ENCODE measurements at regions not wholly inside any gene's neighbourhood (a gene's known extent, or its start where the extent isn't known, plus 50 kb on each side); places are given as distances from the start of the nearest gene placed in this dataset.
"Not testable (repeated sequence)": the region's sequence is repeated elsewhere in the genome, so short reads cannot be mapped to it uniquely, and the experiment has no call there.

DNA sequence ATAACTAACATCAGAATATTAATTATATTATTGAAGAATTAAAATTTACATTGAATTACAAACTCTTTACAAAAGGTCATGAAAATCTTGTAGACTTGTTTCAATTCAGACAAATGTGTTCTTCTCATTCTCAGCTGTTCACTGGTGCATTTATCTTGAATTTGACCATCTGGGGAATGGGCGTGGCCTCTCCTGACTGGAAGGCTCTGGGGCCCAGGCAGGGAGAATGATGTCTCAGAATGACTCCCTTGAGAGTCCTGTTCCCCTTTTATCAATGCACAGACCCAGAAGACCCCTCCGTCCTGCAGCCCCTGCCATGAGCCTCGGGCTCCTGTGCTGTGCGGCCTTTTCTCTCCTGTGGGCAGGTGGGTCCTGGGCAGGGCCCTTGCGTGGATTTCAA lies 242.2 kb upstream of the PRSS1 start:
- not testable (repeated sequence) for FAIRE-seq; DNase-seq (ENCODE audit: low spot score)

- FAIRE-seq (no peak), DNase-seq (ENCODE audit: low spot score) (no peak)
Measured at GRCh38 chr7:142506601-142507000, 242.7 kb upstream of the PRSS1 start.

DNA sequence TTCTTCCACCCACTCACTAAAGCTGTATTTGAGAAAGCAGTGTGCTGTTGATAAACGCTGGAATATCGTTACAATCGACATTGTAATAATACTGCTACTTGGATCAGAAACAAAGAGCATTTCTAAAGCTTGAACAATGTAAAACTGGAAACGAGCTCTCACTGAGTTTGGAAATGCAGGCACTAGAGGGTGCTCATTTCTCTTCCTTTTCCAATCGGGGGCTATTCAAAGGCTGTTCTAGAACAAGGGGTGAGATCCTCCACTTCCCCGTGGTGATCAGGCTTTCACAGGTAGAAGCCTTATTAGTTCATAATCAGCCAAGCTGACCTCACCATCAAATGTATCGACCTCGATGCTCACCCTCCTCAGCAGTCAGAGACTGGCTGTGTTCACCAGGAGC lies 245.3 kb upstream of the PRSS1 start:
- not testable (repeated sequence) for FAIRE-seq; DNase-seq (ENCODE audit: low spot score)

DNA sequence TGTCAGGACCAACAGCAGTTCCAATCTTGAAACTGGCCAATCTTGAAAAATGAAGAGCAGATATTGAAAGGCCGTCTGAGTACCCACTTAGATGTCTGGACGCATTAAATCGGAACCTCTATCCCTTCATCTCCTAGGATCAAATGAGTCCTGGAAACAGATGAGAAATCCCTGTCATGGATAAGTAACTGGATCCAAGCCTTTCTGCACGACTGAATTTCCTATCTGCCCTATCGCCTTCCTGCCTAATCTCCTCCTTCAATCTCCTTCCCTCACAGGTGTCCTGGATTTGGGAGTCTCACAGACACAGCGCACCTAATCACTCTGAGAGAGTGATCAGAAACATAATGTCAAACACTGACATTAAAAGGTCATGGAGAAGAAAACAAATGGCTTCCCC lies 245.2 kb upstream of the PRSS58 start:
- FAIRE-seq = no peak
- no peak for DNase-seq (ENCODE audit: low spot score)

- FAIRE-seq = no peak
Measured at GRCh38 chr7:142501434-142501833, 243.6 kb upstream of the PRSS58 start.

DNA sequence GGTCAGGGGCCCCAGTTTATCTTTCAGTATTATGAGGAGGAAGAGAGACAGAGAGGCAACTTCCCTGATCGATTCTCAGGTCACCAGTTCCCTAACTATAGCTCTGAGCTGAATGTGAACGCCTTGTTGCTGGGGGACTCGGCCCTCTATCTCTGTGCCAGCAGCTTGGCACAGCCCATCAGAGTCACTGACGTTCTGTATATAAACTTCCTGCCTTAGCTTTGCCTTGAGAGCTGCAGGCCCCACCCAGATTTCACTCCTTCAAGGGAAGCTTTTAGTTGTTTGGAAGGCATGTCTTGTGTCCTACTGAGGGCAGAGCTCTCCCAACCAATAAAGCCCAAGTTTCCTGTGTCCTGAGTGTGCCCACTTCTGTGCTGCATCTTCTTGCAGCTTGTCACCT lies 242.5 kb upstream of the PRSS58 start:
- DNase-seq (ENCODE audit: low spot score) (no peak), FAIRE-seq (no peak)

More at GRCh38 chr7:142501434-142501833, 243.6 kb upstream of the PRSS58 start:
- no peak for DNase-seq (ENCODE audit: low spot score)

DNA sequence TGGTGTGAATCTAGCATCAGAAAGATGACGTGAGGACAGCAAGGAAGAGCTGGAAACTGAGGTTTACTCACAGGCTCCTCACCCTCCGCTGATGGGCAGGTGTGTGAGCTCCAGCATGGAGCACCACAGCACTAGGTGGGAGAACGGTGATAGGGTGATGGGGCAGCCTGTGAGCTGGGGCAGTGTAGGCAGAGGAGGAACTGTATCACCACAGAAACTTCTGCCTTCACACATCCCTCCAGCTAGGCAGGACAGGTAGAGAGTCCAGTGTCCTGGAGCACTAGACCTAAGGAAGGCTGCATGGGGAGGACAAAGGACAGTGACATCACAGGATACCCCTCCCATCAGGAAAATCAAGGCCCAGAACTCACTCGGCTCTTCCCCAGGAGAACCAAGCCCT lies 241.8 kb upstream of the PRSS58 start:
- no peak for DNase-seq (ENCODE audit: low spot score)
- FAIRE-seq = no peak

- DNase-seq (ENCODE audit: low spot score) (no peak), FAIRE-seq (no peak)
Measured at GRCh38 chr7:142498364-142498763, 240.5 kb upstream of the PRSS58 start.

- no peak for FAIRE-seq
- DNase-seq (ENCODE audit: low spot score) = peak; percentile 57
Measured at GRCh38 chr7:142496545-142496991, 238.7 kb upstream of the PRSS58 start.

DNA sequence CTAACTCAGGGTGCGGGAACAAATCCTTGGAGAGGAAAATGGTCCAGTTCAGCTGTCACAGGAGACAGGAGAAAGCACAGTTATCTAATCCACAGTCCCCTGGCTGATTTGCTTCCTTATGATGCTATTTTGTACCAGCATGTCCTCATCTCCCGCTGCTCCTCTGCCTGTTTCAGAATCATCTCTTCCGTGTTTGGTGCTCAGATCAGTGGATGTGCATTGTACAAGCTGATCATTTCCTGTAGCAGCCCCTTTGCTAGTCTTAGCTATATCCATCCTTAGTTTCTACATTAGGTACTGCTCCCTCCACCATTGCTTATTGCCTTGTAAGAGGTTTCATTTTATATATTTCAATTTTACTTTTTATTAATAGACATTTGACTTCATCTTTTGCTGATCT lies 238.0 kb upstream of the PRSS58 start:
- FAIRE-seq; DNase-seq (ENCODE audit: low spot score): not testable (repeated sequence)

GRCh38 chr7:142495301-142495700 lies 237.4 kb upstream of the PRSS58 start:
- not testable (repeated sequence) for DNase-seq (ENCODE audit: low spot score); FAIRE-seq

GRCh38 chr7:142494021-142494420 lies 236.2 kb upstream of the PRSS58 start:
- FAIRE-seq = no peak
- DNase-seq (ENCODE audit: low spot score) = no peak

- FAIRE-seq (no peak), DNase-seq (ENCODE audit: low spot score) (no peak)
Measured at GRCh38 chr7:142488842-142489241, 231.0 kb upstream of the PRSS58 start.

- DNase-seq (ENCODE audit: low spot score) (no peak), FAIRE-seq (no peak)
Measured at GRCh38 chr7:142488036-142488633, 230.3 kb upstream of the PRSS58 start.

DNA sequence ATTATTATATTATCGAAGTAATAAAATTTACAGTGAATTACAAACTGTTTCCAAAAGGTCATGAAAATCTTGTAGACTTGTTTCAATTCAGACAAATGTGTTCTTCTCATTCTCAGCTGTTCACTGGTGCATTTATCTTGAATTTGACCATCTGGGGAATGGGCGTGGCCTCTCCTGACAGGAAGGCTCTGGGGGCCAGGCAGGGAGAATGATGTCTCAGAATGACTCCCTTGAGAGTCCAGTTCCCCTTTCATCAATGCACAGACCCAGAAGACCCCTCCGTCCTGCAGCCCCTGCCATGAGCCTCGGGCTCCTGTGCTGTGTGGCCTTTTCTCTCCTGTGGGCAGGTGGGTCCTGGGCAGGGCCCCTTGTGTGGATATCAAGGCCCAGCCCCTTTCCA lies 229.7 kb upstream of the PRSS58 start:
- not testable (repeated sequence) for FAIRE-seq; DNase-seq (ENCODE audit: low spot score)

DNA sequence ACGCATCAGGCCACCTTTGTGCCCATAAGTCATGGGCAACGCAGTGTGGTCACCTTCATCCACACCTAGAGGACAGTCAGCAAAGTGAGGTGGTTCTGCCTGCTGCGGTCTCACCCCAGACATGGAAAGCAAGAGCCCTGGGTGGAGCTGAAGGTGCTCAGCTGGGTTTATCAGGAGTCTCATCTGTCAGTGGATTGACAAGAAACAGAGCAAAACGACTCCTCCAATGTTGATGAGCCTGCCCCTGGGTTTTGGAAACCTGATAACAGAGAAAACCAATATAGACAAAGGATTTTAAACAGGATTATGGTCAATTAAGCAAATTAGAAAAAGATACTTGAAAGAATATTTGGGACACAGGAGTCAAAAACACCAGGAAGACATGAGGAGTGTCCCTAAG lies 229.3 kb upstream of the PRSS58 start:
- no peak for FAIRE-seq
- no peak for DNase-seq (ENCODE audit: low spot score)

DNA sequence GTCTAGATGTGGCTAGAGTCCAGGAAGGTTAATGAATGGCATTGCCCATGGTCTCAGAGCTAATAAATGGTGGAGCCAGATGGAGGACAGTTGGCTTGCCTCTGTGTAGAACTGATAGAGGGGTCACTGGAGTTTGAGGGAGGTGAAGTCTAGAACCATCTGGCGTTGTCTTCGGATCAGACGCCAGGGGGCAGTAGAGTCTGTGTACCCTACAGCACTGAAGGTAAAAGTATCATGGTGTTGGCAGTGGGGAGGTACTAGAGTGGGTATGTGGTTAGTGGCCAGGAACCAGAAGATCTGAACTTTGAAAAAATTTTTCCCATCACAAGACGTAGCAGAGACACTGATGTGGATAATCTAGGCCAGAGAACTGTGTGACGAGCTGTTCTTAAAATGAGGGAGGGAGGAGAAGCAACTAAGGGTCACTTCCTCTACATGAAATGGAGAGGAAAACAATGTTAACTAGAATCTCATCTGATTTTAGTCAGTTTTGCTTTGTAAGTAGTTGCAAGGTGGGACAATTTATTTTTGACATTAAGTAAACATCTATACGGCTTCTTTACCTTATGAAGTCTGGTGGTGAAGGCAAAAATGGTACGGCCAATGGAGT lies 227.9 kb upstream of the PRSS58 start:
- DNase-seq (ENCODE audit: low spot score) (no peak), FAIRE-seq (no peak)

DNA sequence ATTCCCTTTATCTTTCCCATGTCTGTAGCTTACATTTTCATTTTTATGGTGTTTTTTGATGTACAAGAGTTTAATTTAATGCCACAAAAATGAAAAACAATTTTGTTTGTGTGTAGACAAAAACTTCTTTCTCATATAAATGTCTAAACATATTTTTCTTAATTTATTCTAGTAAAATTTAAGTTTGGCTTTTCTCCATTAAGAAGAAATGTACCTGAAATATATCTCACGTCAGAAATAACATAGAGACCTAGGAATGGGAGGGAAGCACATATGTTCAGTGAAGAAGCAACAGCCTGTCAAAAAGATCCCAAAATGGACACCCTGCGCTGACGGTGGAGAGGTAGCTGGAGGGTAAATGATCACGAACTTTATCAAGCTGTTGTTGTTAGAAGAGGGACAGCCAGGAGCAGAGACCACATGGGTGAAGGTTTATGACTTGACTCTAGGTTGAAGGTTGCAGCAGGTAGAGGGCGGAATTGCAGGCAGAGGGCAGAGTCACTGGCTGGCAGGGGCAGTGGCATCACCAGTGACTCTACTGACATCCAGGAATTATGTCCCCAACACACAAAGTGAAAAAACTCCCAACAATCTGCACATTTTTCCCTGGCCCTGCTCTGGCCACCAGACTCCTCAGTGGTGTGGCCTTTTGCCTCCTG lies 225.9 kb upstream of the PRSS58 start:
- no peak for DNase-seq (ENCODE audit: low spot score)
- FAIRE-seq = no peak

GRCh38 chr7:142482891-142483658 lies 225.2 kb upstream of the PRSS58 start:
- DNase-seq (ENCODE audit: low spot score) (peak; percentile 41), FAIRE-seq (no peak)

DNA sequence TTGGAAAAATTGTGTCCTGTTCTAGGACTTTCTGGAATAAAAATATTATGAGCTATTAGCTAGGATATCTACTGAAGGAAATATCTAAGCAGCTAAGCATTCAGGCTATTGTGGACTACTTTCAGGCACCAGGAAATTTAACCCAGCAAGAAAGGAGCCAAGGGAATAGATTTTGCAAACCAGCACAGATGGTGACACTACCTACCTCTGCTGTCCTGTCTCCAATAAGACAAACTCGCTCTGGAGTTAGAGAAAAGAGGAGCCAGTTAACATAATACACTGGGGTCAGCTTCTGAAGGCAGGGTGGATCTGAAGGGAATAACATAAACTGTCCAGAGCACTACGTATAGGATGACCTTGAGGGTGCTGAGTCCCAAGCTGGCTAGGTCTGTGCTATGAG lies 223.7 kb upstream of the PRSS58 start:
- no peak for FAIRE-seq
- no peak for DNase-seq (ENCODE audit: low spot score)

GRCh38 chr7:142478479-142479220 lies 220.8 kb upstream of the PRSS58 start:
- DNase-seq (ENCODE audit: low spot score) (peak; percentile 22), FAIRE-seq (no peak)
